ENCODE measurements at regions not wholly inside any gene's neighbourhood (a gene's known extent, or its start where the extent isn't known, plus 50 kb on each side); places are given as distances from the start of the nearest gene placed in this dataset.
A peak's percentile ranks its signal among the peaks of the same experiment; 100 is the strongest.

- Histone ChIP-seq H3K27me3 (no peaks in the 10 kb centered on the region), H3K36me3 (no peaks in the 10 kb centered on the region), H3K9me3 (no peaks in the 10 kb centered on the region), H3K4me3 (no peak overlapping the region)
- no peak for DNase-seq
These were observed 51.8 kb upstream of the STEAP4 start for GRCh38 chr7:88358526-88358838.

- H3K9me3 ChIP-seq = no peaks in the 10 kb centered on the region
- no peaks in the 10 kb centered on the region for H3K27me3 ChIP-seq
- H3K4me3 ChIP-seq = no peak overlapping the region
- no peaks in the 10 kb centered on the region for H3K36me3 ChIP-seq
- no peak for DNase-seq
These were observed 51.3 kb upstream of the STEAP4 start for GRCh38 chr7:88357781-88358525.

DNA sequence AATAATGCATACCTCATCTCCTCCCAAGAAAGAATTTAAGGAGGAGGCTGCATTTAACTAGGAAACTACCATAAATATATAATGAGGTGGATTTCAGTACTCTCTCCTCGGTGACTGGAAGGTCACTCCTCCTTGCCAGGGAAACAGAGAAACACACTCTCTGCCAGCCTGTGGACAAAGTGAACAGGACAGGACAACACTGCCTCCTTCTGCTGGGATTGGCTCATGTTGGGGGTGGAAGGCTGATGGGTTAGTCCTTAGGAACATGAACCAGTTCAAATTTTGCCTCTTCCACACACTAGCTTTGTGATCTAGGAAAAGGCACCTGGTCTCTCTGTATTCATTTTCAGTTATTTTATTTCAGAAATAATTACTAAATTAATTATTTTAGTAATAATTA lies 50.6 kb upstream of the STEAP4 start:
- DNase-seq = peak; percentile 17
- no peak overlapping the region for H3K4me3 ChIP-seq

More for the DNA sequence above, 50.6 kb upstream of the STEAP4 start:
- Histone ChIP-seq H3K9me3 (no peaks in the 10 kb centered on the region), H3K27me3 (no peaks in the 10 kb centered on the region), H3K36me3 (no peaks in the 10 kb centered on the region)

Data from MG63 (cell line).